HG02623 (cell line): ENCODE measurements at regions not wholly inside any gene's neighbourhood (a gene's known extent, or its start where the extent isn't known, plus 50 kb on each side); places are given as distances from the start of the nearest gene placed in this dataset.

Experiments used
- ATAC-seq: cut with Tn5 transposase; IDR thresholded peaks from one replicate; pipeline ENCODE4 v1.9.1; 2021; ENCODE audit warnings: moderate library complexity; ENCODE audit not compliant: unreplicated experiment

GRCh38 chr12:87930033-87930432, 99.2 kb downstream of the C12orf50 start:
- ATAC-seq = no peak

- no peak for ATAC-seq
Measured at GRCh38 chr12:87929346-87929745, 99.9 kb downstream of the C12orf50 start.

GRCh38 chr12:87928031-87928430, 101.2 kb downstream of the C12orf50 start:
- ATAC-seq = no peak

GRCh38 chr12:87925021-87925420, 104.2 kb downstream of the C12orf50 start:
- no peak for ATAC-seq

- no peak for ATAC-seq
Measured at GRCh38 chr12:87924149-87924548, 105.1 kb downstream of the C12orf50 start.

GRCh38 chr12:87923361-87923760, 105.8 kb downstream of the C12orf50 start:
- ATAC-seq = no peak

GRCh38 chr12:87922736-87923135, 106.5 kb downstream of the C12orf50 start:
- no peak for ATAC-seq

- no peak for ATAC-seq
Measured at GRCh38 chr12:87921621-87922020, 107.6 kb downstream of the C12orf50 start.

- ATAC-seq = no peak
Measured at GRCh38 chr12:87920139-87920538, 109.1 kb downstream of the C12orf50 start.

GRCh38 chr12:87901457-87901856, 127.7 kb downstream of the C12orf50 start:
- no peak for ATAC-seq

GRCh38 chr12:87897662-87898061, 131.5 kb downstream of the C12orf50 start:
- ATAC-seq = no peak

GRCh38 chr12:87883806-87884205, 145.4 kb downstream of the C12orf50 start:
- ATAC-seq = no peak

GRCh38 chr12:87879141-87879540, 150.1 kb downstream of the C12orf50 start:
- ATAC-seq = no peak

- ATAC-seq = no peak
Measured at GRCh38 chr12:87870493-87871460, 158.4 kb downstream of the C12orf50 start.

- ATAC-seq = no peak
Measured at GRCh38 chr12:87870061-87870460, 159.1 kb downstream of the C12orf50 start.

GRCh38 chr12:87866578-87867292, 162.5 kb downstream of the C12orf50 start:
- no peak for ATAC-seq

- no peak for ATAC-seq
Measured at GRCh38 chr12:87861791-87862190, 167.4 kb downstream of the C12orf50 start.

- no peak for ATAC-seq
Measured at GRCh38 chr12:87853448-87854003, 175.7 kb downstream of the C12orf50 start.

GRCh38 chr12:87849074-87849473, 180.1 kb downstream of the C12orf50 start:
- ATAC-seq = no peak

- ATAC-seq = no peak
Measured at GRCh38 chr12:87848248-87848868, 180.8 kb downstream of the C12orf50 start.

- no peak for ATAC-seq
Measured at GRCh38 chr12:87847147-87847546, 182.1 kb downstream of the C12orf50 start.
